PC-9 (cell line): ENCODE measurements at regions not wholly inside any gene's neighbourhood (a gene's known extent, or its start where the extent isn't known, plus 50 kb on each side); places are given as distances from the start of the nearest gene placed in this dataset.

Source experiments
- BruUV-seq: library from RNA; stranded (reverse); fragments of 400-500 nt; replicated peaks from 2 replicates; lab custom pipeline; 2021; lab: Mats Ljungman, UMichigan
- CTCF ChIA-PET: fragments of 300-600 bp; sonication (Branson Sonifier 250); formaldehyde crosslinking; loops from one replicate; lab custom pipeline; 2022; ENCODE audit warnings: antibody characterized with exemption; lab: Charles Lee
- POLR2A ChIA-PET: fragments of 300-600 bp; sonication (Branson Sonifier 250); formaldehyde crosslinking; loops from one replicate; lab custom pipeline; 2022; ENCODE audit warnings: antibody characterized with exemption; ENCODE audit not compliant: unreplicated experiment; lab: Charles Lee
- DNase-seq, 2 experiments: peaks; one replicate each; pipeline versions ENCODE4 v3.0.0 to v3.0.0-alpha.2; 2015 to 2022; ENCODE audit warnings: mixed read lengths in 1 of 2
- H2AFZ ChIP-seq: fragments of 200-600 bp; sonication (generic); 2 replicates; pipeline ENCODE4 v1.8.1; 2017; ENCODE audit warnings: antibody characterized with exemption
- H3F3A ChIP-seq: fragments of 200-600 bp; sonication (generic); 2 replicates; pipeline ENCODE4 v1.8.1; 2017; ENCODE audit warnings: antibody characterized with exemption, mild to moderate bottlenecking, low read depth; ENCODE audit not compliant: insufficient read depth
- H3K27ac ChIP-seq: fragments of 200-600 bp; sonication (generic); 2 replicates; pipeline ENCODE4 v1.6.1; 2016; ENCODE audit warnings: mixed run types
- H3K27me3 ChIP-seq: fragments of 200-600 bp; sonication (generic); 2 replicates; pipeline ENCODE4 v1.6.1; 2016; ENCODE audit warnings: low read depth, mixed run types; ENCODE audit not compliant: insufficient read depth
- H3K36me3 ChIP-seq: fragments of 200-600 bp; sonication (generic); 2 replicates; pipeline ENCODE4 v1.6.1; 2016; ENCODE audit warnings: low read depth, mixed run types
- H3K4me1 ChIP-seq: fragments of 200-600 bp; sonication (generic); replicated peaks from 2 replicates; pipeline ENCODE4 v1.6.1; 2016; ENCODE audit warnings: mixed run types; ENCODE audit not compliant: insufficient read depth
- H3K4me2 ChIP-seq: fragments of 200-600 bp; sonication (generic); 2 replicates; pipeline ENCODE4 v1.6.1; 2017; ENCODE audit warnings: mixed run types
- H3K4me3 ChIP-seq: fragments of 200-600 bp; sonication (generic); 2 replicates; pipeline ENCODE4 v1.6.1; 2016; ENCODE audit warnings: mixed run types
- H3K79me2 ChIP-seq: fragments of 200-600 bp; sonication (generic); 2 replicates; pipeline ENCODE4 v1.6.1; 2017; ENCODE audit warnings: low read depth, mixed run types
- H3K9me2 ChIP-seq: fragments of 200-600 bp; sonication (generic); 2 replicates; pipeline ENCODE4 v1.8.1; 2017; ENCODE audit warnings: mild to moderate bottlenecking; ENCODE audit not compliant: insufficient read depth
- H3K9me3 ChIP-seq: fragments of 200-600 bp; sonication (generic); 2 replicates; pipeline ENCODE4 v1.8.1; 2016; ENCODE audit warnings: low read depth; ENCODE audit not compliant: insufficient read depth
- H4K20me1 ChIP-seq: fragments of 200-600 bp; sonication (generic); 2 replicates; pipeline ENCODE4 v1.8.1; 2017; ENCODE audit not compliant: insufficient read depth
- CTCF ChIP-seq: fragments of 200-600 bp; sonication (generic); conservative IDR thresholded peaks from 2 replicates; pipeline ENCODE4 v1.6.1; 2017; ENCODE audit warnings: mixed run types, antibody characterized with exemption, mild to moderate bottlenecking, moderate library complexity
- EZH2 ChIP-seq: fragments of 200-600 bp; sonication (generic); IDR thresholded peaks from 2 replicates; pipeline ENCODE4 v1.8.0; 2017; ENCODE audit warnings: antibody characterized with exemption, low read depth
- intact Hi-C: fragments of 100-400 bp; cut with micrococcal nuclease; formaldehyde crosslinking; loops from one replicate; pipeline ENCODE4 v1.10.0; 2022; ENCODE audit not compliant: unreplicated experiment

- Histone ChIP-seq H3K79me2 (no peaks in the 10 kb centered on the region), H3K27me3 (peaks cover 5% of the 10 kb centered on the region; the same call in 1 of the 2 replicates), H2AFZ (no peak overlapping the region), H4K20me1 (no peaks in the 10 kb centered on the region), H3K4me1 (no peaks in the 10 kb centered on the region), H3K4me3 (no peak overlapping the region), H3F3A (no peaks in the 10 kb centered on the region), H3K4me2 (0 out of 2 replicates have a peak overlapping the region, but pooled peaks have one; percentile 13), H3K9me2 (no peaks in the 10 kb centered on the region), H3K36me3 (no peaks in the 10 kb centered on the region), H3K9me3 (no peaks in the 10 kb centered on the region), H3K27ac (no peak overlapping the region)
- intact Hi-C loops: no loop called here
- DNase-seq: no peak
- ChIA-PET POLR2A (no interaction called here), CTCF (no interaction called here)
- no TSS peak for BruUV-seq
- no peak for TF ChIP-seq CTCF
- no peak for TF ChIP-seq EZH2
Measured at GRCh38 chr18:24530630-24531111, 70.2 kb downstream of the HRH4 start.

- no peaks in the 10 kb centered on the region for H3K4me1 ChIP-seq
- CTCF ChIA-PET: no interaction called here
- no peaks in the 10 kb centered on the region for H3K79me2 ChIP-seq
- no peaks in the 10 kb centered on the region for H3K9me3 ChIP-seq
- TF ChIP-seq CTCF (no peak), EZH2 (no peak)
- H3K9me2 ChIP-seq: no peaks in the 10 kb centered on the region
- no peak overlapping the region for H2AFZ ChIP-seq
- H3K27me3 ChIP-seq: peaks cover 22% of the 10 kb centered on the region
- BruUV-seq: no TSS peak
- DNase-seq: no peak
- H3K4me3 ChIP-seq: no peak overlapping the region
- intact Hi-C loops: no loop called here
- POLR2A ChIA-PET: no interaction called here
- H3K36me3 ChIP-seq: no peaks in the 10 kb centered on the region
- no peak overlapping the region for H3K4me2 ChIP-seq
- H3F3A ChIP-seq: no peaks in the 10 kb centered on the region
- no peaks in the 10 kb centered on the region for H4K20me1 ChIP-seq
- no peak overlapping the region for H3K27ac ChIP-seq
Measured at GRCh38 chr18:24534271-24534670, 73.8 kb downstream of the HRH4 start.

GRCh38 chr18:24534737-24535136 is 74.3 kb downstream of the HRH4 start:
- Histone ChIP-seq H3K36me3 (no peaks in the 10 kb centered on the region), H2AFZ (no peak overlapping the region), H3K4me2 (no peak overlapping the region), H4K20me1 (no peaks in the 10 kb centered on the region), H3K4me1 (no peaks in the 10 kb centered on the region), H3K27me3 (peaks cover 22% of the 10 kb centered on the region), H3K27ac (no peak overlapping the region), H3K9me3 (no peaks in the 10 kb centered on the region), H3K79me2 (no peaks in the 10 kb centered on the region), H3K9me2 (no peaks in the 10 kb centered on the region), H3K4me3 (no peak overlapping the region), H3F3A (no peaks in the 10 kb centered on the region)
- POLR2A ChIA-PET: interaction anchor here (0.6 kb wide), 1 partner anchor 11 kb away, joined by 4 read pairs; no protein-coding TSS in a partner anchor
- no TSS peak for BruUV-seq
- no peak for DNase-seq
- intact Hi-C loops: no loop called here
- TF ChIP-seq EZH2: no peak
- TF ChIP-seq CTCF: no peak
- CTCF ChIA-PET: no interaction called here
